GM21619 (cell line): ENCODE measurements at regions not wholly inside any gene's neighbourhood (a gene's known extent, or its start where the extent isn't known, plus 50 kb on each side); places are given as distances from the start of the nearest gene placed in this dataset.
A peak's percentile ranks its signal among the peaks of the same experiment; 100 is the strongest.
"Not testable (repeated sequence)": the region's sequence is repeated elsewhere in the genome, so short reads cannot be mapped to it uniquely, and the experiment has no call there.

Experiments used
- ATAC-seq: cut with Tn5 transposase; IDR thresholded peaks from one replicate; pipeline ENCODE4 v1.9.1; 2021; ENCODE audit not compliant: unreplicated experiment

GRCh38 chr2:88396209-88396608, 56.3 kb downstream of the FOXI3 start:
- ATAC-seq = no peak

GRCh38 chr2:88377641-88377991, 74.9 kb downstream of the FOXI3 start:
- no peak for ATAC-seq

- ATAC-seq = no peak
These were observed 80.5 kb downstream of the FOXI3 start for GRCh38 chr2:88372042-88372441.

DNA sequence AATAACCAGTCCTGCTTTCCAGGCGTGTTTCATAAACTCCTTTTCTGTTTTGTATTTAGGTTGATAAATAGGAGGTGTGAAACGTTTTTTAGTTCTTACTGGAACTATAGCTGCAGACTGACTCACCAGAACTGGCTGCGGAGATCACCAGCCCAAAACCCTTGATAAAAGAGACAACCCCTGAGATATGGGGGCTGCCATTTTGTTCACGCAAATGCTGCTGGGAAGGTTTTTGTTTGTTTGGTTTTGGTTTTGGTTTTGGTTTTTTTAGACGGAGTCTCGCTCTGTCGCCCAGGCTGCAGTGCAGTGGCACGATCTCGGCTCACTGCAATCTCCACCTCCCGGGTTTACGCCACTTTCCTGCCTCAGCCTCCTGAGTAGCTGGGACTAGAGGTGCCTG, 87.1 kb downstream of the FOXI3 start:
- not testable (repeated sequence) for ATAC-seq

GRCh38 chr2:88355486-88355885, 97.0 kb downstream of the FOXI3 start:
- no peak for ATAC-seq

- ATAC-seq = no peak
These were observed 101.3 kb downstream of the FOXI3 start for GRCh38 chr2:88351249-88351601.

GRCh38 chr2:88350331-88351248, 101.9 kb downstream of the FOXI3 start:
- peak; percentile 73 for ATAC-seq

DNA sequence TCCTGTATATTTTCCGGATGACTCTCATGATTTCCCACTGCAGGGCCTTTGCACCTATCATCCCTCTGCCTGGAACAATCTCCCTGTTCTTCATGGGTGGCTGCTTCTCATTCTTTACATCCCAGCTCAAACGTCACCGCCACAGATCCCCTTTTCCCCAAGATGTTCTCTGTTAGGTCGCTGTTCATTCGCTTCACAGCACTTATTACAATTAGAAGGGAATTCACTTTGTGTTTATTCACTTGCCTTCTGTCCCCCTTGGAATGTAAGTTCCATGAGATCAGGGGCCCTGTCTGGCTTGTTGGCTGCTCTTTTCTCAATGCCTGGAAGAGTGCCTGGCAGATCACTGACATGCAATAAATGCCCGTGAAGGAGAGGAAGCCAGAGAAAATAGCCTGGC, 106.7 kb downstream of the FOXI3 start:
- ATAC-seq = no peak

DNA sequence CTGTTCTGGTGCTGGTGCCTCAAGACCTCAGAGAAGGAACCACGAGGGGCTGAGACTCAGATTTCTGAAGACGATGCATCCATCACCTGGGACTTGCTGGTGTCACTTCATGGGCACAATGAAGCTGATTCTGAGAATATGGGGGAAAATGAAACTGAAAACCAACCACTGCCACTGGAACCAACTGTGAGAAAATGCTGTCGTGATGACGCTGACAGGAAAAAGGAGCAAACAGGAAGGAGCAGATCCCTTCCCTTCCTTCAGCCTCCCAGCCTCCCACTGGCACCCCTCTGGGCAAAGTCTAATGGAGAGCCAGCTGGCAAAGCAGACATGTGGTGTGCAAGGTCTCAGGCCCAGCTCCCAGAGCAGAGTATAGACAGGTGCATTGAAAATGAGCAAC, 109.7 kb downstream of the FOXI3 start:
- ATAC-seq = no peak

DNA sequence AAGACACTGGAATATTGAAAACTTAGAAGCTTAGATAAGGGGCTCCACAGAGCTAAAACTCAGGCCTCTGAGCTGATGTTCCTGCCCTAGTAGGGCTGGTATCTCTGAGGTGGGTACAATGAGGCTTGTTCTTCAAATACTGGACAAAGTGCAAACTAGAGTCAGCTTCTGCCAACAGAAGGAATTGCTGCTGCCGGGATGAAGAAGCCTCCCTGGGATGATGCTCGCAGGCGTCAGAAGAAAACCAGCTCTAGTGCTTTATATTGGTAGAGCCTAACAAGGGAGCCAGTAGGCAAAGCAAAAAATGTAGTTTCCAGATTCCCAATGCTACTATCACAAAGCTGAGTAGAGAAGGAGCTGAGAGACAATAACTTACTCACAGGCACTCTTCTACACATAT, 118.1 kb downstream of the FOXI3 start:
- ATAC-seq = no peak

GRCh38 chr2:88331239-88331638, 121.3 kb downstream of the FOXI3 start:
- ATAC-seq = no peak

DNA sequence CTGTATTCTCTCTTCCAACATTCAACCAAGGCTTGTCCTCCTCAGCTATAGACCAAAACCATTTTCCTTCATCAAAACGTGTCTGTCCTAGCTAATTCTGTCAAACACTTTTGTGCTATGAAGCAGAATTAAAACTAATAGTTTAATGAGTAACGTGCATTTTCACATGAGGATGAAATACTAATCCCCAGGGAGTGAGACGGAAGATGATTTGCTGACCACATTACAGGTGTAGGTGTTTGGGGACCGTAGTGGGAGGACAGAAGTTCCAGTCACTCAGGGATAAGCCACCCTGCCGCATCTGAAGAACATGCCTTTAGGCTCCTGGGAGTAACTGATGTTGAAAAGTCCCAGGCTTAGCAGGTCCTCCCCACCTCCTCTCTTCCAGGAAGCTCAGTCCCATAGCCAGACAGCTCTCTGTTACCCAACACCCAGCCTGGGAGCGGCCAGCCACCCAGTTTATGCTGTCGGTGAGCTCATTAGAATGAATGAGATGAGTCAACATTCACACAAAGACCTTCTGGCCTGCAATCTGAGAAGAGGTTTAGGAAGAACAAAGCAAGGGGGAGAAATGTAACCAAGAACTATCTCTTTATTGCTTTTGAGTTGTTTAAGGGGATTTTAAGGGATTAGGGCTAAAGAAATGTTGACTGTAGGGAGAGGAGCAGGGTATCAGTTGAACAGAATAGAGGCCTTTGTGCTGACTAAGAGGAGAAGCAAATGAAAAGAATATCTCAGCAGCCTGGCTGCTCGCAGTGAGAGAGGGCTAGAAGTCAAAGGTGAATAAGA, 122.5 kb downstream of the FOXI3 start:
- ATAC-seq = peak; percentile 89

GRCh38 chr2:88321449-88322248, 130.8 kb downstream of the FOXI3 start:
- no peak for ATAC-seq

DNA sequence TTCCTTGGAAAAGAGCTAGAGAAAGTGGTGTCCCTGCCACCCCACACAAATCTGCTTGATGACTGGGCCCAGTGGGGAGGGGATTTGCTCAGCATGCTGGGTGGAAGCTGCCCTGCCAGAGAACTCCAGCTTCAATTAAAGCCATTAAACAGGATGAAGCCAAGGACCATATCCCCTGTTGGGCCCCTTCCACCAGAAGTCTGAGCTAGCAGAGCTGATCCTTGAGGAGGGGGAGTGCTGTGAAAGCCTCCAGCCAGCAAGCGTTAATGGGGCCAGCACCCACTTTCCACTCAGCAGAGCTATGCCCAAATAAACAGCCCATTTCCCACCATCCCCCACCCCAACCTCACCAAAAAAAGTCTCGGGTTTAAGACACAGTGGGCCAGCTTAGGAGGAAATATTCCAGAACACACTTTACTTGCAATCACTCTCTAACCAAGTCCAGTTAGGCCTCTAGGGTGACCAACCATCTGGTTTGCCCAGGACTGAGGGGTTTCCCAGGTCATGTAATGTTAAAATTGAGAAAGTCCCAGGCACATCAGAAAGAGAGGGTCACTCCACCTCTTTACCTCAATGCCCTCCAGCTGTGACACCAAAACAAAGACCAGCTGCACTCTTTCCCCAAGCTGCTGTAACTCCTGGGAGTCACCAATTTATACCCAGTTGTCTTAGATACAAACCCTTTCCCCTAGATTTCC, 132.3 kb downstream of the FOXI3 start:
- no peak for ATAC-seq

- ATAC-seq = no peak
These were observed 133.6 kb downstream of the FOXI3 start for GRCh38 chr2:88318956-88319330.

DNA sequence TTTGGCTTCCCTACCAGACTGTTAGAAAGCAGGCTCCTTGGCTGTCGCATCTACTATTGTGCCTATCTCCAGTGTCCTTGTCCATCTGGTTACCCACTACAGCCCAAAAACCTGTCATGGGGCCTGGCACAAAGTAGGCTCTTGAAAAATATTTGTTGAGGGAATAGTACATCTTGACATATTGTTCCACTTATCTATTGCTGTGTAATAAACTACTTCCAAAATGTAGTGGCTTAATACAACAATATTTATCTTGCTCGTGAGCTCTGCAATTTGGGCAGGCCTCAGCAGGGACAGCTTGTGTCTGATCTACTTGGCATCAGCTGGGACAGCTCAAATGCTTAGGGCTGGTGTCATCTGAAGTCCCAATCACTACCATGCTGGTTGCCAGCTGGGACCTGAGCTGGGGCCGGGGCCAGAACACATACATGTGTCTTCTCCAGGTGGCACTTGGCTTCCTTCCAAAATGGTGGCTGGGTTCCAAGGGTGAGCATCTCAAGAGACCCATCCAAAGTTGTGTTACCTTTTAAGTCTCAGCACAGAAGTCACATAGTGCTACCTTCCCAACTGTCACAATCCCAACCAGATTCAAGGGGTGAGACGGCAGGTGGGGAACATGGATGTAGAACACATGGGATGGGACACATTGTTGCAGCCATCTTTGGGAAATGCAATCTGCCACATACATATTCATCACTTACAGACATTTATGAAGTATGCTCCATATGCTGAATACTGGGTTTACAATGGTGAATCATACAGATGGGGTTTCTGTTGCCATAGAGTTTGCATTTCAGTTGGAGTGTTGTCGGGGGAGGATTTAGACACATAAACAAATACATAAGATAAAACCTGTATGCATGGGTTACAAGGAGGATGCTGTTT, 134.2 kb downstream of the FOXI3 start:
- no peak for ATAC-seq

DNA sequence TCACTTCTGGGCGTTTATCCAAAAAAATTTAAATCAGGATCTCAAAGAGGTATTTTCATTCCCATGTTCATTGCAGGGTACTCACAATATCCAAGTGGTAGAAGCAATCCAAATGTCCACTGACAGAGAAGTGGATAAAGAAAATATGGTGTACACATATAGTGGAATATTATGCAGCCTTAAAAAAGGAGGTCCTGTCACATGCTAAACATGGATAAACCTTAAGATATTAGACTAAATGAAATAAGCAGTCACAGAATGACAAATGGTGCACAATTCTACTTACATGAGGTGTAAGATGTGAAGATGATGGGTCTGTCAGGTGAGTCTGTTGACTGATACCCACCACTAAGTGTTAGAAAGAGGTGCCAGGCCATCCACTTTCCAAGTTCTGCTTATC, 140.6 kb downstream of the THNSL2 start:
- ATAC-seq = no peak

- no peak for ATAC-seq
These were observed 137.7 kb downstream of the THNSL2 start for GRCh38 chr2:88307817-88308216.

DNA sequence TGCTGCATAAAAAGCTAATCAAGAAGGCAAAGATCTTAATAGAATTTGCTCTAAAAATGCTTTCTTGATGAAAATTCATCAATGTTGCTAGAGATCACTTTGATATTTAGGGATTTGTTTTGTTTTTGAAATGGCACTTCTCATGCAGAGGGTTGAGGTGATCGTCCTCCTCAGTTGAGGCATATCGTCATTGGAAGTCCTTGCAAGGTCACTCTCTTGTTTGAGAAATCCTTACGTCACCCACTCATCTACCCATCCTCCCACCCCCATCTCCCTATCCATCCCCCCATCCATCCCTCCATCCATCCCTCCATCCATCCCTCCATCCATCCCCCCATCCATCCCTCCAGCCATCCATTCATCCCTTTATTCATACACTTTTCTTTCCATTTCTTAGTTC, 133.7 kb downstream of the THNSL2 start:
- ATAC-seq = no peak

DNA sequence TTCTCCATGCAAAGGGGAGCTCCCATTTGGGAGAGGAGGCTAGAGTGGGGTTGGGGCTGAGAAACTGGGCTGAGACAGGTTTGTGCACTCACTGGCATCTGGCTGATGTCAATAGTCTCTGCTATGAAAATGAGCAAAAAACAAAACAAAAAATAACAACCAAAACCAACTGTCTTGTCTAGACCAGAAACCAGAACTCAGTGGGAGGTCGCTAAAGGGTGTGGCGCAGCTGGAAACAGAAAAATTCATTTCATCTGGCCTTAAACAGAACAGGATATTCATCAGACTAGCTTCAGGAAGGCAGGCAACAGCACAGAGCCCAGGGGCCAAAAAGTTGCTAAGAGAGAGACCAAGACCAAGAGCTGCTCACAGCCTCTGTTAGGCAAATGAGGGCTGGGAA, 126.1 kb downstream of the THNSL2 start:
- peak; percentile 51 for ATAC-seq
